Panc1 (cell line): ENCODE measurements at regions not wholly inside any gene's neighbourhood (a gene's known extent, or its start where the extent isn't known, plus 50 kb on each side); places are given as distances from the start of the nearest gene placed in this dataset.

Experiments used
- ATAC-seq: fragments of 200-7000 bp; cut with Tn5 transposase; 2 replicates; pipeline ENCODE4 v1.9.1; 2020; ENCODE audit warnings: mild to moderate bottlenecking, moderate library complexity
- BruUV-seq: library from RNA; stranded (reverse); fragments of 400-500 nt; replicated peaks from 2 replicates; lab custom pipeline; 2021; lab: Mats Ljungman, UMichigan
- CTCF ChIA-PET: fragments of 300-600 bp; sonication (Branson Sonifier 250); formaldehyde crosslinking; loops from one replicate; lab custom pipeline; 2022; ENCODE audit warnings: antibody characterized with exemption; lab: Charles Lee
- POLR2A ChIA-PET: fragments of 300-600 bp; sonication (Branson Sonifier 250); formaldehyde crosslinking; loops from one replicate; lab custom pipeline; 2022; ENCODE audit warnings: antibody characterized with exemption; lab: Charles Lee
- DNase-seq: peaks from one replicate; pipeline ENCODE4 v3.0.0-alpha.2; 2010; ENCODE audit warnings: low read depth, low spot score
- H3K27ac ChIP-seq: 2 replicates; pipeline ENCODE4 v1.5.1; 2011; ENCODE audit warnings: mild to moderate bottlenecking, low read length, inconsistent platforms
- H3K27me3 ChIP-seq: fragments of 200-500 bp; sonication (Bioruptor generic); 2 replicates; pipeline ENCODE4 v1.6.0; 2014; ENCODE audit warnings: low read length, inconsistent platforms; ENCODE audit not compliant: control insufficient read depth, insufficient read depth
- H3K36me3 ChIP-seq: fragments of 200-500 bp; sonication (Bioruptor generic); 2 replicates; pipeline ENCODE4 v1.5.1; 2014; ENCODE audit warnings: inconsistent platforms, mild to moderate bottlenecking, low read length, moderate library complexity; ENCODE audit not compliant: control insufficient read depth, insufficient read depth
- H3K4me1 ChIP-seq: 2 replicates; pipeline ENCODE4 v1.5.1; 2011; ENCODE audit warnings: inconsistent platforms, mild to moderate bottlenecking, low read length, moderate library complexity; ENCODE audit not compliant: control insufficient read depth, insufficient read depth
- H3K4me3 ChIP-seq, 2 experiments: 2 replicates each; pipeline ENCODE4 v1.5.1; 2011 to 2012; ENCODE audit warnings: low read depth in 2 of 2, low read length in 2 of 2, mild to moderate bottlenecking in 2 of 2, inconsistent platforms in 1 of 2, moderate library complexity in 1 of 2
- H3K9me3 ChIP-seq: fragments of 200-500 bp; sonication (Bioruptor generic); 2 replicates; pipeline ENCODE4 v1.5.1; 2014; ENCODE audit warnings: low read depth, mild to moderate bottlenecking, inconsistent platforms, low read length, moderate library complexity; ENCODE audit not compliant: control insufficient read depth, insufficient read depth
- POLR2AphosphoS5 ChIP-seq: IDR thresholded peaks from 2 replicates; pipeline ENCODE4 v1.6.1; 2012; ENCODE audit warnings: mild to moderate bottlenecking, low read depth, low read length, moderate library complexity
- SIN3A ChIP-seq: IDR thresholded peaks from 2 replicates; pipeline ENCODE4 v1.6.1; 2012; ENCODE audit warnings: low read depth, mild to moderate bottlenecking, low read length, moderate library complexity, borderline replicate concordance; ENCODE audit not compliant: insufficient read depth
- TCF7L2 ChIP-seq: IDR thresholded peaks from 2 replicates; pipeline ENCODE4 v1.6.1; 2011; ENCODE audit warnings: mild to moderate bottlenecking, low read depth, low read length, inconsistent platforms
- in situ Hi-C: cut with HindIII; loops from 2 replicates; pipeline ENCODE4 v1.10.0; 2016; ENCODE audit warnings: low sequenced_read_pairs, low pct_unique_long_range_greater_than_20kb
- intact Hi-C: fragments of 100-400 bp; cut with micrococcal nuclease; formaldehyde crosslinking; loops from one replicate; pipeline ENCODE4 v1.10.0; 2022; ENCODE audit not compliant: unreplicated experiment
- TF ChIP-seq, protein P1 (sequence below), 2 experiments: IDR thresholded peaks; 2 replicates each; pipeline ENCODE4 v1.6.1; 2011 to 2012; ENCODE audit warnings: low read depth in 2 of 2, control low read depth in 1 of 2, low read length in 1 of 2, mild to moderate bottlenecking in 1 of 2, moderate library complexity in 1 of 2; ENCODE audit not compliant: insufficient read depth in 1 of 2
- TF ChIP-seq, protein P2 (sequence below): fragments of 450-650 bp; IDR thresholded peaks from 2 replicates; pipeline ENCODE4 v1.5.1; 2017; ENCODE audit warnings: mild to moderate bottlenecking

DNA sequence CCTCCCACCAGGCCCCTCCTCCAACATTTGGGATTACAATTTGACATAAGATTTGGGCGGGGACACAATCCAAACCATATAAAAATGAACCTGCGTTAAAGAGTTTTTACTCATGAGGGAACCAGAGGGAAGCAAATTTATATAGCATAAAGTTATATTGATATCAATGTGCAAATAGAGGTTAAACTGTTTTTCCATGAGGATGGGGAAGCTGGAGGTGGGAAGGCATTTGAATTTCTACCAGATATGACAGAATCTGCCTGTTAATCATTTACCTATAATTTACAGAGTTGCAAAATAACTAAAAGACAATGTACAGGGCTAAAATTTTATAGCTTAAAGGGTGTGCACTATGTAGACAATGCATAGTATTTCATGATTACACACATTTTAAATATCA, 322.0 kb upstream of the FKBP1C start:
- in situ Hi-C loops: no loop called here
- no TSS peak for BruUV-seq
- POLR2A ChIA-PET: no interaction called here

DNA sequence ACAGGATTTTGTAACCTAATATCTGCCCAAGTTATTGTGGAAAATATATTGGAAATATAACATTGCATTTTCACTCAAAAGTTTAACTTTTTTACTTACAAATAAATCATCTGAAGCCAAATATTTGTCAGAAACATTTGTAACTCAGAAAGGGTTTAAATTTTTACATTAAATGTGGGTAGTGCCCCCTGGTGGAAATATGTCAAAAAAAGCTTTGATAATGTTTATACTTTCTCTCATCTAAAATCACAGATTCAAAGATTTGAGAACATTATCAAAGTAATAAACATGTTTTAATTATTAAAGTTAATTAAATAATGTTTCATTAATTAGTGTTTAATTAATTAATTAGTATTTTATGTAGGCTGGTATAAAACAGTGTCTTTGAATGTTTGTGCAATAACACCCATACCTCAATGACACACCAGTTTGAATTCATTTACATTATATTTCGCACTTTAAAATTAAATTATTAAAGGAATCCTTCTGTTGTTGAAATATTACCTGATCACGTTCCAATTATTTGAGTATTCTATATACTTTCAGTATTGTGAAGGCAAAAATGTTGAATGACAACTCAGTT, 320.1 kb upstream of the FKBP1C start:
- POLR2A ChIA-PET: no interaction called here
- ATAC-seq (no peak), DNase-seq (no peak)
- in situ Hi-C loops: no loop called here
- BruUV-seq: no TSS peak
- no peaks in the 10 kb centered on the region for H3K27me3 ChIP-seq
- no peak overlapping the region for H3K27ac ChIP-seq
- H3K4me3 ChIP-seq: no peak overlapping the region
- H3K9me3 ChIP-seq: no peaks in the 10 kb centered on the region
- no peak for TF ChIP-seq SIN3A
- H3K4me1 ChIP-seq: no peaks in the 10 kb centered on the region
- intact Hi-C loops: no loop called here
- CTCF ChIA-PET: no interaction called here
- no peaks in the 10 kb centered on the region for H3K36me3 ChIP-seq

More for the DNA sequence above, 322.0 kb upstream of the FKBP1C start:
- no peaks in the 10 kb centered on the region for H3K36me3 ChIP-seq
- intact Hi-C loops: no loop called here
- H3K9me3 ChIP-seq: no peaks in the 10 kb centered on the region
- DNase-seq: no peak
- no peaks in the 10 kb centered on the region for H3K27me3 ChIP-seq
- no peaks in the 10 kb centered on the region for H3K4me1 ChIP-seq
- TF ChIP-seq POLR2AphosphoS5: no peak
- no peak overlapping the region for H3K4me3 ChIP-seq
- no peak for ATAC-seq
- CTCF ChIA-PET: no interaction called here
- no peak overlapping the region for H3K27ac ChIP-seq

DNA sequence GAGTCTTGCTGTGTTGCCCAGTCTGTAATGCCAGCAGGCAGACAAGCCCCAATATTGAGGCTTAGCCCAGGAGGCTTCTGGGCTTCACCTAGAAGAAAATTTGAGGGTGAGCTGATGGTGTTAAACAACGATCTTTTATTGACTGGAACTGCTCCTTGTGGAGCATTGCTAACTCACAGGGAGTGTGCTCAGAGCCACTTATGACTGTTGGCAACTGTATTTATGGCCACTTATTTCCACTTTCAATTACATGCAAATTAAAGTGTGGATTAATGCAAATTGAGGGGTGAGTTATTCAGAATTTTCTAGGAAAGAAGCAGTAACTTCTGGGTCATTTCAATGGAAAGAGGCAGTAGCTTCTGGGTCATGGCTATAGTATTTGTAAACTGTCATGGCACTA, 317.2 kb upstream of the FKBP1C start:
- no peaks in the 10 kb centered on the region for H3K36me3 ChIP-seq
- ChIA-PET POLR2A (no interaction called here), CTCF (no interaction called here)
- TF ChIP-seq, protein P1, sequence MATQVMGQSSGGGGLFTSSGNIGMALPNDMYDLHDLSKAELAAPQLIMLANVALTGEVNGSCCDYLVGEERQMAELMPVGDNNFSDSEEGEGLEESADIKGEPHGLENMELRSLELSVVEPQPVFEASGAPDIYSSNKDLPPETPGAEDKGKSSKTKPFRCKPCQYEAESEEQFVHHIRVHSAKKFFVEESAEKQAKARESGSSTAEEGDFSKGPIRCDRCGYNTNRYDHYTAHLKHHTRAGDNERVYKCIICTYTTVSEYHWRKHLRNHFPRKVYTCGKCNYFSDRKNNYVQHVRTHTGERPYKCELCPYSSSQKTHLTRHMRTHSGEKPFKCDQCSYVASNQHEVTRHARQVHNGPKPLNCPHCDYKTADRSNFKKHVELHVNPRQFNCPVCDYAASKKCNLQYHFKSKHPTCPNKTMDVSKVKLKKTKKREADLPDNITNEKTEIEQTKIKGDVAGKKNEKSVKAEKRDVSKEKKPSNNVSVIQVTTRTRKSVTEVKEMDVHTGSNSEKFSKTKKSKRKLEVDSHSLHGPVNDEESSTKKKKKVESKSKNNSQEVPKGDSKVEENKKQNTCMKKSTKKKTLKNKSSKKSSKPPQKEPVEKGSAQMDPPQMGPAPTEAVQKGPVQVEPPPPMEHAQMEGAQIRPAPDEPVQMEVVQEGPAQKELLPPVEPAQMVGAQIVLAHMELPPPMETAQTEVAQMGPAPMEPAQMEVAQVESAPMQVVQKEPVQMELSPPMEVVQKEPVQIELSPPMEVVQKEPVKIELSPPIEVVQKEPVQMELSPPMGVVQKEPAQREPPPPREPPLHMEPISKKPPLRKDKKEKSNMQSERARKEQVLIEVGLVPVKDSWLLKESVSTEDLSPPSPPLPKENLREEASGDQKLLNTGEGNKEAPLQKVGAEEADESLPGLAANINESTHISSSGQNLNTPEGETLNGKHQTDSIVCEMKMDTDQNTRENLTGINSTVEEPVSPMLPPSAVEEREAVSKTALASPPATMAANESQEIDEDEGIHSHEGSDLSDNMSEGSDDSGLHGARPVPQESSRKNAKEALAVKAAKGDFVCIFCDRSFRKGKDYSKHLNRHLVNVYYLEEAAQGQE (IDR thresholded peaks at IDR 0.05; ENCODE audit: insufficient read depth in 1 of 2, low read depth in 2 of 2, low read length in 1 of 2): no peak
- TF ChIP-seq, protein P2, sequence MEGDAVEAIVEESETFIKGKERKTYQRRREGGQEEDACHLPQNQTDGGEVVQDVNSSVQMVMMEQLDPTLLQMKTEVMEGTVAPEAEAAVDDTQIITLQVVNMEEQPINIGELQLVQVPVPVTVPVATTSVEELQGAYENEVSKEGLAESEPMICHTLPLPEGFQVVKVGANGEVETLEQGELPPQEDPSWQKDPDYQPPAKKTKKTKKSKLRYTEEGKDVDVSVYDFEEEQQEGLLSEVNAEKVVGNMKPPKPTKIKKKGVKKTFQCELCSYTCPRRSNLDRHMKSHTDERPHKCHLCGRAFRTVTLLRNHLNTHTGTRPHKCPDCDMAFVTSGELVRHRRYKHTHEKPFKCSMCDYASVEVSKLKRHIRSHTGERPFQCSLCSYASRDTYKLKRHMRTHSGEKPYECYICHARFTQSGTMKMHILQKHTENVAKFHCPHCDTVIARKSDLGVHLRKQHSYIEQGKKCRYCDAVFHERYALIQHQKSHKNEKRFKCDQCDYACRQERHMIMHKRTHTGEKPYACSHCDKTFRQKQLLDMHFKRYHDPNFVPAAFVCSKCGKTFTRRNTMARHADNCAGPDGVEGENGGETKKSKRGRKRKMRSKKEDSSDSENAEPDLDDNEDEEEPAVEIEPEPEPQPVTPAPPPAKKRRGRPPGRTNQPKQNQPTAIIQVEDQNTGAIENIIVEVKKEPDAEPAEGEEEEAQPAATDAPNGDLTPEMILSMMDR: no peak
- TF ChIP-seq POLR2AphosphoS5 (no peak), TCF7L2 (no peak), SIN3A (no peak)
- intact Hi-C loops (no loop called here), in situ Hi-C loops (no loop called here)
- no peaks in the 10 kb centered on the region for H3K9me3 ChIP-seq
- no peaks in the 10 kb centered on the region for H3K4me1 ChIP-seq
- BruUV-seq: no TSS peak
- no peak overlapping the region for H3K4me3 ChIP-seq
- H3K27me3 ChIP-seq: no peaks in the 10 kb centered on the region
- DNase-seq: no peak
- no peak overlapping the region for H3K27ac ChIP-seq
- ATAC-seq: no peak
